K562 (cell line): ENCODE measurements at regions not wholly inside any gene's neighbourhood (a gene's known extent, or its start where the extent isn't known, plus 50 kb on each side); places are given as distances from the start of the nearest gene placed in this dataset.

Experiments
- ATAC-seq: fragments of 200-7000 bp; cut with Tn5 transposase; 3 replicates; pipeline ENCODE4 v1.9.1; 2020; ENCODE audit warnings: moderate library complexity
- BruUV-seq: library from RNA; stranded (reverse); fragments of 400-500 nt; replicated peaks from 2 replicates; lab custom pipeline; 2021; lab: Mats Ljungman, UMichigan
- CTCF ChIA-PET: fragments of 300-600 bp; formaldehyde crosslinking; extraction: SDS; loops from one replicate; lab custom pipeline; 2021; ENCODE audit warnings: low intra/inter-chr PET ratio; lab: Yijun Ruan, JAX
- POLR2A ChIA-PET: fragments of 300-600, 350-650 bp; sonication (Branson Sonifier 250); formaldehyde crosslinking; extraction: SDS; loops from one replicate; lab custom pipeline; 2021; ENCODE audit warnings: antibody characterized with exemption, inconsistent platforms; lab: Yijun Ruan, JAX
- DNase-seq, 4 experiments: peaks; one replicate each; pipeline versions ENCODE4 v3.0.0 to v3.0.0-alpha.2; 2011 to 2018; ENCODE audit warnings: low spot score in 3 of 4, mixed read lengths in 3 of 4; ENCODE audit errors: extremely low read depth in 1 of 4
- FAIRE-seq: peaks from 2 replicates; lab custom pipeline; 2011; peaks lifted over from hg19 to GRCh38; lab: Jason Lieb, UNC
- H2AFZ ChIP-seq: 2 replicates; pipeline ENCODE4 v1.6.0; 2011; ENCODE audit warnings: low read depth, low read length, control low read depth, inconsistent platforms
- H3K27ac ChIP-seq: fragments of 200-600 bp; 3 replicates; pipeline ENCODE4 v1.8.0; 2011; ENCODE audit warnings: low read depth, mild to moderate bottlenecking, control low read depth, inconsistent platforms, low read length, moderate library complexity, mixed read lengths; ENCODE audit errors: extremely low read depth
- H3K27me3 ChIP-seq, 2 experiments: fragments of 300-600 bp in 1 of 2; 2 replicates in 1 of 2; 3 replicates in 1 of 2; pipeline versions ENCODE4 v1.6.0 to v1.8.0; 2011; ENCODE audit warnings: inconsistent platforms in 2 of 2, low read length in 2 of 2, mild to moderate bottlenecking in 1 of 2, mixed read lengths in 1 of 2, moderate library complexity in 1 of 2; ENCODE audit not compliant: control insufficient read depth in 2 of 2, insufficient read depth in 2 of 2
- H3K36me3 ChIP-seq: fragments of 300-600 bp; 3 replicates; pipeline ENCODE4 v1.8.0; 2011; ENCODE audit warnings: mild to moderate bottlenecking, low read length, inconsistent platforms; ENCODE audit not compliant: control insufficient read depth, insufficient read depth
- H3K4me1 ChIP-seq, 2 experiments: fragments of 200-600 bp in 1 of 2; replicated peaks in 1 of 2; 2 replicates in 1 of 2; 3 replicates in 1 of 2; pipeline versions ENCODE4 v1.5.1 to v1.8.0; 2011; ENCODE audit warnings: inconsistent platforms in 2 of 2, low read length in 2 of 2, mild to moderate bottlenecking in 1 of 2, mixed read lengths in 1 of 2, moderate library complexity in 1 of 2; ENCODE audit not compliant: control insufficient read depth in 2 of 2, insufficient read depth in 2 of 2
- H3K4me2 ChIP-seq: 2 replicates; pipeline ENCODE4 v1.6.1; 2011; ENCODE audit warnings: low read length, control low read depth, inconsistent platforms, mixed read lengths; ENCODE audit not compliant: insufficient read depth
- H3K4me3 ChIP-seq: fragments of 200-600 bp; sonication (generic), shearing (Covaris generic); 2 replicates; pipeline ENCODE4 v1.5.1; 2016; ENCODE audit warnings: control low read depth, inconsistent platforms
- H3K79me2 ChIP-seq: fragments of 200-600 bp; 3 replicates; pipeline ENCODE4 v1.8.0; 2011; ENCODE audit warnings: low read length, inconsistent platforms; ENCODE audit not compliant: control insufficient read depth, insufficient read depth
- H3K9ac ChIP-seq, 2 experiments: 2 replicates each; pipeline versions ENCODE4 v1.6.0 to v1.6.1; 2011; ENCODE audit warnings: low read depth in 2 of 2, low read length in 2 of 2, control low read depth in 1 of 2, inconsistent platforms in 1 of 2, mild to moderate bottlenecking in 1 of 2, mixed read lengths in 1 of 2; ENCODE audit not compliant: insufficient read depth in 1 of 2
- H3K9me1 ChIP-seq: one replicate; pipeline ENCODE4 v1.6.0; 2011; ENCODE audit warnings: inconsistent platforms, mild to moderate bottlenecking, low read length, moderate library complexity; ENCODE audit not compliant: control insufficient read depth, insufficient read depth
- H3K9me3 ChIP-seq: replicated peaks from 2 replicates; pipeline ENCODE4 v1.5.1; 2011; ENCODE audit warnings: low read depth, low read length, inconsistent platforms; ENCODE audit not compliant: control insufficient read depth, insufficient read depth
- H4K20me1 ChIP-seq: replicated peaks from 2 replicates; pipeline ENCODE4 v1.6.1; 2011; ENCODE audit warnings: low read length, inconsistent platforms, mixed read lengths; ENCODE audit not compliant: control insufficient read depth, insufficient read depth
- CSDE1 ChIP-seq, 2 experiments: fragments of 450-650 bp; IDR thresholded peaks; 2 replicates each; pipeline ENCODE4 v1.6.1; 2016; ENCODE audit warnings: mild to moderate bottlenecking in 1 of 2
- FOXJ2 ChIP-seq: fragments of 200-800 bp; sonication (Bioruptor generic); IDR thresholded peaks from 2 replicates; pipeline ENCODE4 v1.6.1; 2016; ENCODE audit warnings: missing genetic modification characterization, missing compliant biosample characterization
- GABPA ChIP-seq: fragments of 200-800 bp; sonication (Bioruptor generic); conservative IDR thresholded peaks from 2 replicates; pipeline ENCODE4 v1.6.1; 2016; ENCODE audit warnings: low read depth, missing genetic modification characterization, missing compliant biosample characterization
- NCOA2 ChIP-seq, 2 experiments: fragments of 450-650 bp; IDR thresholded peaks; 2 replicates each; pipeline ENCODE4 v1.6.1; 2018; ENCODE audit warnings: mild to moderate bottlenecking in 2 of 2, moderate library complexity in 1 of 2; ENCODE audit not compliant: partially characterized antibody in 2 of 2
- NFYB ChIP-seq: IDR thresholded peaks from 2 replicates; pipeline ENCODE4 v1.6.1; 2011; ENCODE audit warnings: mild to moderate bottlenecking, moderate library complexity; ENCODE audit not compliant: insufficient read length; ENCODE audit errors: extremely low read depth
- RBM17 ChIP-seq: fragments of 200-400 bp; formaldehyde crosslinking; IDR thresholded peaks from 2 replicates; pipeline ENCODE4 v1.6.1; 2017; ENCODE audit warnings: low read depth, mild to moderate bottlenecking, low read length, borderline replicate concordance
- RUNX1 ChIP-seq: sonication (generic); IDR thresholded peaks from 2 replicates; pipeline ENCODE4 v1.6.1; 2016; ENCODE audit warnings: antibody characterized with exemption, low read depth
- SRSF9 ChIP-seq: fragments of 200-400 bp; formaldehyde crosslinking; IDR thresholded peaks from 2 replicates; pipeline ENCODE4 v1.6.1; 2017; ENCODE audit warnings: low read depth, low read length, borderline replicate concordance
- WGBS: fragments of 100-300 bp; shearing (Covaris generic); methylation state at CpG from one replicate; pipeline ENCODE4 v1.1.6; 2016; ENCODE audit warnings: low coverage, mixed read lengths; ENCODE audit not compliant: insufficient coverage; ENCODE audit errors: missing lambda C conversion rate; 5-methylcytosine and 5-hydroxymethylcytosine counted together
- in situ Hi-C: fragments of 300-500 bp; cut with MboI; formaldehyde crosslinking; loops from 4 replicates; pipeline ENCODE4 v1.15.0; 2018; ENCODE audit warnings: inconsistent platforms, mixed read lengths
- intact Hi-C: fragments of 100-400 bp; cut with micrococcal nuclease; formaldehyde crosslinking; loops from 2 replicates; pipeline ENCODE4 v1.14.2; 2022
- TF ChIP-seq, protein P1 (sequence below), 2 experiments: fragments of 450-650 bp in 1 of 2; sonication (generic) in 1 of 2; formaldehyde crosslinking; conservative IDR thresholded peaks; 2 replicates each; pipeline versions ENCODE4 v1.4.0 to v1.8.1; 2020 to 2022; ENCODE audit warnings: mild to moderate bottlenecking in 1 of 2, missing genetic modification reagents in 1 of 2
- TF ChIP-seq, protein P2 (sequence below): fragments of 250-450 bp; sonication (Bioruptor Pico); IDR thresholded peaks from 2 replicates; pipeline ENCODE4 v1.8.0; 2022; ENCODE audit warnings: moderate library complexity, mild to moderate bottlenecking, inconsistent platforms

DNA sequence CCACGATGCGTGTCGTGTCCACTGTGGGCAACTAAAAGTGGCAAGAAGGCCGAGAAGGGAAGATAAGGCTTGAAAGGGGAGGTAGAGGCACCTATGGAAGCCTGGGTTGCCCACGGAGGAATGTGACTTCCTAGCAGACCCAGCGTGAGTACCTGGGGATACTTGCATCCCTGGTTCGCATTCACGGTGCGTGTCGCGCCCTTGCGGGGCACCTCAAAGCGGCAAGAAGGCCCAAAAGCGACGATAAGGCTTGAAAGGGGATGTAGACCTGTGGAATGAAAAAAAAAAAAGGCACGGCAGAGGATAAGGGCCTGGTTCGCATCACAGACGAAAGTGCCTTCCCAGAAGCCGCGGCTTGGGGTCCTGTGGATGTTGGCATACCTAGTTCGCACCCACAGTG lies 282.9 kb downstream of the ALG10 start:
- no peaks in the 10 kb centered on the region for H3K79me2 ChIP-seq
- no peak for DNase-seq
- BruUV-seq, result no TSS peak
- WGBS, result 8% methylated on average over 21 of the region's 21 CpGs
- H3K27me3 ChIP-seq, result peaks cover 2 to 53% of the 10 kb centered on the region in 2 experiments; a peak in 3 of 5 replicates
- in situ Hi-C loops, result no loop called here
- TF ChIP-seq RBM17, result no peak
- no peak for TF ChIP-seq RUNX1
- no peak for TF ChIP-seq NCOA2 (IDR thresholded peaks at IDR 0.05; ENCODE audit: partially characterized antibody in 2 of 2)
- TF ChIP-seq CSDE1 (IDR thresholded peaks at IDR 0.05), result no peak
- no peak for TF ChIP-seq NFYB
- TF ChIP-seq, protein P1, sequence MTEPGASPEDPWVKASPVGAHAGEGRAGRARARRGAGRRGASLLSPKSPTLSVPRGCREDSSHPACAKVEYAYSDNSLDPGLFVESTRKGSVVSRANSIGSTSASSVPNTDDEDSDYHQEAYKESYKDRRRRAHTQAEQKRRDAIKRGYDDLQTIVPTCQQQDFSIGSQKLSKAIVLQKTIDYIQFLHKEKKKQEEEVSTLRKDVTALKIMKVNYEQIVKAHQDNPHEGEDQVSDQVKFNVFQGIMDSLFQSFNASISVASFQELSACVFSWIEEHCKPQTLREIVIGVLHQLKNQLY (CRISPR knock-in tag; conservative IDR thresholded peaks at IDR 0.05), result no peak
- no peak for TF ChIP-seq FOXJ2 (tag)
- TF ChIP-seq, protein P2, sequence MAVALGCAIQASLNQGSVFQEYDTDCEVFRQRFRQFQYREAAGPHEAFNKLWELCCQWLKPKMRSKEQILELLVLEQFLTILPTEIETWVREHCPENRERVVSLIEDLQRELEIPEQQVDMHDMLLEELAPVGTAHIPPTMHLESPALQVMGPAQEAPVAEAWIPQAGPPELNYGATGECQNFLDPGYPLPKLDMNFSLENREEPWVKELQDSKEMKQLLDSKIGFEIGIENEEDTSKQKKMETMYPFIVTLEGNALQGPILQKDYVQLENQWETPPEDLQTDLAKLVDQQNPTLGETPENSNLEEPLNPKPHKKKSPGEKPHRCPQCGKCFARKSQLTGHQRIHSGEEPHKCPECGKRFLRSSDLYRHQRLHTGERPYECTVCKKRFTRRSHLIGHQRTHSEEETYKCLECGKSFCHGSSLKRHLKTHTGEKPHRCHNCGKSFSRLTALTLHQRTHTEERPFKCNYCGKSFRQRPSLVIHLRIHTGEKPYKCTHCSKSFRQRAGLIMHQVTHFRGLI (CRISPR knock-in tag), result no peak
- no peak for TF ChIP-seq SRSF9
- no peak for TF ChIP-seq GABPA (tag)
- TF ChIP-seq, all 486 proteins: peak for 0
- no peak overlapping the region for H3K27ac ChIP-seq
- CTCF ChIA-PET, result no interaction called here
- ATAC-seq (no peak), FAIRE-seq (no peak)
- no peak overlapping the region for H3K4me2 ChIP-seq
- H2AFZ ChIP-seq, result no peak overlapping the region
- no peak overlapping the region for H3K9ac ChIP-seq
- no peak overlapping the region for H3K4me3 ChIP-seq
- POLR2A ChIA-PET, result no interaction called here
- H3K9me3 ChIP-seq, result no peaks in the 10 kb centered on the region
- intact Hi-C loops, result no loop called here
- H3K36me3 ChIP-seq, result no peaks in the 10 kb centered on the region
- H3K9me1 ChIP-seq, result no peaks in the 10 kb centered on the region
- peaks cover 0 to 5% of the 10 kb centered on the region in 2 experiments; a peak in 2 of 5 replicates for H3K4me1 ChIP-seq
- H4K20me1 ChIP-seq, result no peaks in the 10 kb centered on the region
